ENCODE measurements at regions not wholly inside any gene's neighbourhood (a gene's known extent, or its start where the extent isn't known, plus 50 kb on each side); places are given as distances from the start of the nearest gene placed in this dataset.

GRCh38 chr13:42715909-42716308, 65.5 kb upstream of the FAM216B start:
- no peak for TF ChIP-seq CTCF (IDR thresholded peaks at IDR 0.05; ENCODE audit: low read depth, low read length)
- TF ChIP-seq EZH2phosphoT487 (IDR thresholded peaks at IDR 0.05; ENCODE audit: low read depth) = no peak
